Osteocyte (in vitro differentiated cells): ENCODE measurements at regions not wholly inside any gene's neighbourhood (a gene's known extent, or its start where the extent isn't known, plus 50 kb on each side); places are given as distances from the start of the nearest gene placed in this dataset.

Source experiments
- DNase-seq: peaks from one replicate; pipeline ENCODE4 v3.0.0; 2021; ENCODE audit warnings: mixed read lengths; ENCODE audit not compliant: unreplicated experiment; ENCODE audit errors: extremely low spot score
- H3K27ac Mint-ChIP-seq: one replicate; pipeline ENCODE4 v1.8.0; 2021; ENCODE audit warnings: mild to moderate bottlenecking, mixed read lengths; ENCODE audit not compliant: unreplicated experiment
- H3K27me3 Mint-ChIP-seq: one replicate; pipeline ENCODE4 v1.8.0; 2021; ENCODE audit warnings: mixed read lengths; ENCODE audit not compliant: unreplicated experiment
- H3K36me3 Mint-ChIP-seq: one replicate; pipeline ENCODE4 v1.8.0; 2021; ENCODE audit warnings: mixed read lengths; ENCODE audit not compliant: unreplicated experiment
- H3K4me1 Mint-ChIP-seq: one replicate; pipeline ENCODE4 v1.8.0; 2021; ENCODE audit warnings: mixed read lengths; ENCODE audit not compliant: unreplicated experiment
- H3K4me3 Mint-ChIP-seq: one replicate; pipeline ENCODE4 v1.8.0; 2021; ENCODE audit warnings: mild to moderate bottlenecking, moderate library complexity, mixed read lengths; ENCODE audit not compliant: unreplicated experiment
- H3K9me3 Mint-ChIP-seq: one replicate; pipeline ENCODE4 v1.8.0; 2021; ENCODE audit warnings: mixed read lengths; ENCODE audit not compliant: unreplicated experiment
- CTCF ChIP-seq: fragments of 200-600 bp; sonication (generic); IDR thresholded peaks from 2 replicates; pipeline ENCODE4 v1.5.0; 2021; ENCODE audit warnings: antibody characterized with exemption, mild to moderate bottlenecking, moderate library complexity

DNA sequence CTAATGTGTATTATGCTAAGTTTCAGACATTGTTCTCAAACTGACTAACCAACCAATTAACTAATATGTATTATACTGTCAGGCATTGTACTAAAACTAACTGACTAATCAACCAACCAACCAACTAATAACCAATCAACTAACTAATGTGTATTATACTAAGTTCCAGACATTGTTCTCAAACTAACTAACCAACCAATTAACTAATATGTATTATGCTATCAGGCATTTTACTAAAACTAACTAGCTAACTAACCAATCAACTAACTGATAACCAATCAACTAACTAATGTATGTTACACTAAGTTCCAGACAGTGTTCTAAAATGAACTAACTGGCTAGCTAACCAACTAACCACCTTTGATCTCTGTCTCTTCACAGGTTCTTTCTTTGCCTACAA, 152.3 kb downstream of the SUDS3 start:
- no peak for TF ChIP-seq CTCF
- no peak overlapping the region for H3K4me3 Mint-ChIP-seq
- DNase-seq: no peak
- H3K27ac Mint-ChIP-seq: no peak overlapping the region
- H3K4me1 Mint-ChIP-seq: no peaks in the 10 kb centered on the region
- H3K36me3 Mint-ChIP-seq: no peaks in the 10 kb centered on the region
- no peaks in the 10 kb centered on the region for H3K9me3 Mint-ChIP-seq
- H3K27me3 Mint-ChIP-seq: no peaks in the 10 kb centered on the region

GRCh38 chr12:118534003-118534402, 157.6 kb downstream of the SUDS3 start:
- no peak overlapping the region for H3K27ac Mint-ChIP-seq
- no peaks in the 10 kb centered on the region for H3K4me1 Mint-ChIP-seq
- TF ChIP-seq CTCF: no peak
- H3K27me3 Mint-ChIP-seq: no peaks in the 10 kb centered on the region
- no peaks in the 10 kb centered on the region for H3K9me3 Mint-ChIP-seq
- H3K36me3 Mint-ChIP-seq: no peaks in the 10 kb centered on the region
- H3K4me3 Mint-ChIP-seq: no peak overlapping the region
- DNase-seq: no peak

DNA sequence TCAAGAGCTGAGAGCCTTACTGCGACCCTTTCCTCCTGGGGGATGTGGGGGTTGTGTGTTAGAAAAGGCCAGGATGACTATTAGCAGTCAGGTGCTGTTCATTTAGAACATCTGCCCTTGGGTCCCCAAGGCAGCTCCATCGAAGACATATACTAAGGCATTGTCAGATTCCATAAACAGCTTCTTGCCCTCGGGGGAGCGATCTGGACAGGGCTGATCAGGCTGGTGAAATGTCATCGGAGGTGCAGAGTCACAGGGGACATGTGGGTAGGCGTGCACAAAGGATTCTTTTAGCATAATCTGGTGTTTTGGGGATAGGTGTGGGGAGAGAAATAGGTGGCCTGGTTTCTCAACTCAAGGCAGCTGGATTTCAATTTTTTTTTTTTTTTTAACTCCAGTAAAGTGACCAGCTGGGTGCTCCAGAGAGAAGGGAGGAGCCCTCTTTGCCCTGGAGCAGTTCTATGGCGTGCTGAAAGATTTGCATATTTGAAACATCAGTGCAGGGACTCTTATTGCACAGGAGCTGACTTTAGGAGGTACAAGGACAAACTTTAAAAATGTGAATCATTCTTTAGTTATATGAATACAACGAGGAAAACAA, 160.1 kb downstream of the SUDS3 start:
- no peaks in the 10 kb centered on the region for H3K4me1 Mint-ChIP-seq
- H3K36me3 Mint-ChIP-seq: no peaks in the 10 kb centered on the region
- TF ChIP-seq CTCF: no peak
- H3K9me3 Mint-ChIP-seq: peaks cover 10% of the 10 kb centered on the region
- DNase-seq: no peak
- H3K27me3 Mint-ChIP-seq: no peaks in the 10 kb centered on the region
- no peak overlapping the region for H3K27ac Mint-ChIP-seq
- H3K4me3 Mint-ChIP-seq: no peak overlapping the region

- no peak for TF ChIP-seq CTCF
- Mint-ChIP-seq H3K27me3 (no peaks in the 10 kb centered on the region), H3K27ac (no peak overlapping the region), H3K36me3 (no peaks in the 10 kb centered on the region), H3K4me3 (no peak overlapping the region), H3K4me1 (no peaks in the 10 kb centered on the region), H3K9me3 (peaks cover 10% of the 10 kb centered on the region)
- no peak for DNase-seq
These were observed 161.1 kb downstream of the SUDS3 start for GRCh38 chr12:118537481-118537917.

DNA sequence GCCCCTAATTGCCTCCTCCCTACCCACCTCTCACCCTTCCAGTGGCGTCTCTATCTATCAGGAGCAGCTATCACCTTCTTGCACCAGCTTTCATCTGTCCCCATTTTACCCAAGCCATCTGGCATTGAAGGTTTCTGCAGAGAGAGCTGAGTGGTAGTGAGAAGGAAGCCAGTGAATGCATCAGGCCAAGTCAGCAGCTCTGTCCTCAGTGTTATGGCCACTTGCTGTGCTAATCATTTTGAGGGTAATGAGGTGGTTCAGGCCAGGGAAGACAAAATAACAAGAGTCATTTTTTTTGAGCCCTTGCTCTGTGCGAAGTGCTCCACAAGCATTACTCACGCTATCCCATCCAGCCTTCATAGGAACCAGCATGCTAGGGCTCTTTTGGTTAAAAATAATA, 164.7 kb downstream of the SUDS3 start:
- H3K27me3 Mint-ChIP-seq: no peaks in the 10 kb centered on the region
- H3K9me3 Mint-ChIP-seq: peaks cover 10% of the 10 kb centered on the region
- DNase-seq: no peak
- H3K27ac Mint-ChIP-seq: no peak overlapping the region
- H3K4me1 Mint-ChIP-seq: no peaks in the 10 kb centered on the region
- no peak overlapping the region for H3K4me3 Mint-ChIP-seq
- H3K36me3 Mint-ChIP-seq: no peaks in the 10 kb centered on the region
- TF ChIP-seq CTCF: no peak
